Astrocyte of the cerebellum (primary cell): ENCODE measurements at regions not wholly inside any gene's neighbourhood (a gene's known extent, or its start where the extent isn't known, plus 50 kb on each side); places are given as distances from the start of the nearest gene placed in this dataset.

Experiments
- DNase-seq: peaks from one replicate; pipeline ENCODE4 v3.0.0-alpha.2; 2011; ENCODE audit warnings: low read depth
- H3K4me3 ChIP-seq: 2 replicates; pipeline ENCODE4 v1.5.1; 2011; ENCODE audit warnings: mild to moderate bottlenecking, low read depth, low read length, moderate library complexity
- in situ Hi-C: cut with HindIII; loops from 2 replicates; pipeline ENCODE4 v1.10.0; 2017; ENCODE audit warnings: low sequenced_read_pairs
- TF ChIP-seq, protein P1 (sequence below): IDR thresholded peaks from 2 replicates; pipeline ENCODE4 v1.5.1; 2012; ENCODE audit warnings: low read length, low read depth, moderate library complexity, mild to moderate bottlenecking; ENCODE audit errors: missing control alignments

DNA sequence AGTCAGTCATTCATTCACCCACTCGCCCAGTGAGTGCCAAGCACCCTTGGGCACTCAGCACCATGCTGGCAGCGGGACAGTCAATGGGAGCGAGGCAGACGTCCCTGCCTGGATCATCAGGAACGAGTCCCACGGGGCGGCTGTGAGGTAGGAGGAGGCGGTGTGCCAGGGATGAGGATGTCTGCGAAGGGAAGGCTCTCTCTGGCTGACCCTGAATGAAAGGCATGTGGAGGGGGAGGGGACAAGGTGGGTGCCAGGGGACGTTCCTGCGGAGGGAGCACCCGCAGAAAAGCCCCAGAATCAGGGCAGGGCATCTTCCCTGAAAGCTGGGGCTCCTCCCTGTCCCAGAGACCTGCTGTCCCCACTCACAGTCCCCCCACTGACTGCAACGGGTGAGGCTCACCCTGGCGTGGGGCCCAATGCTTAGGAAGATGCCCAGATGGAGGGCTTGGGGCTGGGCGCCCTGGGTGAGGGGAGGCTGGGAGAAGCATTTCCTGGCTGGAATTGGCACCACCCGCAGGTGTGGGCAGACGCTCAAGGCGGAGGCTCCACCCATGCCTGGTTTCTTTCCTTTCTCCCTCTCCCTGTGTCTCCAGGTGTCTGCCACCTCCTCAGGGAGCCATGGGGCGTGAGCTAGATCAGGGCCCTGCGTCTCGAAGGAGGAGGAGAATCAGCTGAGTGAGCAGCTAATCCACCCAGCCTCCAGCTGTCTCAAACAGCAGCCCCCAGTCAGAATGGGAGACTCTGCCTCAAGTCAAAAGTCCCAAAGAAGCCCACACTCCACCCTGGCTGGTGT is 179.0 kb upstream of the PPP1R26 start:
- in situ Hi-C loops = no loop called here
- TF ChIP-seq, protein P1, sequence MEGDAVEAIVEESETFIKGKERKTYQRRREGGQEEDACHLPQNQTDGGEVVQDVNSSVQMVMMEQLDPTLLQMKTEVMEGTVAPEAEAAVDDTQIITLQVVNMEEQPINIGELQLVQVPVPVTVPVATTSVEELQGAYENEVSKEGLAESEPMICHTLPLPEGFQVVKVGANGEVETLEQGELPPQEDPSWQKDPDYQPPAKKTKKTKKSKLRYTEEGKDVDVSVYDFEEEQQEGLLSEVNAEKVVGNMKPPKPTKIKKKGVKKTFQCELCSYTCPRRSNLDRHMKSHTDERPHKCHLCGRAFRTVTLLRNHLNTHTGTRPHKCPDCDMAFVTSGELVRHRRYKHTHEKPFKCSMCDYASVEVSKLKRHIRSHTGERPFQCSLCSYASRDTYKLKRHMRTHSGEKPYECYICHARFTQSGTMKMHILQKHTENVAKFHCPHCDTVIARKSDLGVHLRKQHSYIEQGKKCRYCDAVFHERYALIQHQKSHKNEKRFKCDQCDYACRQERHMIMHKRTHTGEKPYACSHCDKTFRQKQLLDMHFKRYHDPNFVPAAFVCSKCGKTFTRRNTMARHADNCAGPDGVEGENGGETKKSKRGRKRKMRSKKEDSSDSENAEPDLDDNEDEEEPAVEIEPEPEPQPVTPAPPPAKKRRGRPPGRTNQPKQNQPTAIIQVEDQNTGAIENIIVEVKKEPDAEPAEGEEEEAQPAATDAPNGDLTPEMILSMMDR = no peak
- no peak overlapping the region for H3K4me3 ChIP-seq

DNA sequence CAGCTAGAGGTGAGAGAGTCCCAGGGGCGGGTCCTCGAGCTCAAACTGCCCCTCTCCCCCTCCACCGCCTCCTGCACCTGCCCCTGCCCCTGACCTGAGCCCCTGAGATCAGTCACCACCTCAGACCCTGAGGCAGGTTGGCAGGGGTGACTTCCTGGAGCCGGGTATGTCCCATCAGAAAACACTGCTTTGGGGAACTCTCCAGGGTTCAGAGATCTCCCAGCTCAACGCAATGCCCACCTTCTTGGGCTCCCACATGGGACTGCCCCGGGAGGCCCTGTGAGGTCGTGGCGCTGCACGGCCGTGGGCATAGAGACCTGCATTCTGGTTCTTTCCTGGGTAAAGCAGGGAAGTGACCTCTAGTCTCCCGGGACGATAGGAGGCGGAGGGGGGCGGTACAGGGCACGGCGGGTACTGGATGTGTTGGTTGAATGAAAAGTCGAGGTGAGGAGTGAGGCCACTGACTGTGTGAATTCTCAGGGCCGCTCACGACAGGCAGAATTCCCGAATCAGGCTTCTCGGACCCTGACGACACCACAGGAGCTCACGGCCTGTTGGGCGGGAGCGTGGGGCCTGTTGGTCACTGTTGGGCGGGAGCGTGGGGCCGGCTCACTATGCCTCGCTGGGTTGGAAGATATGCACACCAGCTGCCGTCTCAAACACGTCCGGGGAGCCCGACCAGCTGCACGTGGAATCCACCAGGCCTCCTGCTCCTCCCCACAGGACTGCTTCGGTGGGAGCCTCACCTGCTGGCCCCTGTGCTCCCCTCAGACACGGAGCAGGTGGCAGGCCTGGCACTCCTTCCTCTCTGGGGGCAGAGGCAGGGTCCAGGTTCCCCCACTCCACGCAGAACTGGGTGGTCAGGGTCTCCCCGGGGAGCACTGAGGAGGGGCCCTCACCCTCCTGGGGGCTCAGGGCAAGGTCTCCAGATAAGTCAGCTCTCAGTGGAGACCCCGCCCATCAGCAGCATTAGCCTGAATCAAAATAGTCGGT is 178.0 kb upstream of the PPP1R26 start:
- TF ChIP-seq, protein P1 = no peak
- no peak for DNase-seq
- in situ Hi-C loops = no loop called here

More for the DNA sequence above, 179.0 kb upstream of the PPP1R26 start:
- DNase-seq = no peak

GRCh38 chr9:135302329-135303279 is 177.0 kb upstream of the PPP1R26 start:
- in situ Hi-C loops = no loop called here
- H3K4me3 ChIP-seq = no peak overlapping the region
- TF ChIP-seq, protein P1 = no peak
- no peak for DNase-seq

More for the DNA sequence above, 178.0 kb upstream of the PPP1R26 start:
- H3K4me3 ChIP-seq = no peak overlapping the region

- no peak overlapping the region for H3K4me3 ChIP-seq
- no peak for DNase-seq
- TF ChIP-seq, protein P1 = no peak
- in situ Hi-C loops = no loop called here
Observed at GRCh38 chr9:135303280-135303647, 176.3 kb upstream of the PPP1R26 start.

- TF ChIP-seq, protein P1 = no peak
- in situ Hi-C loops = no loop called here
- DNase-seq = no peak
- no peak overlapping the region for H3K4me3 ChIP-seq
Observed at GRCh38 chr9:135303865-135304499, 175.6 kb upstream of the PPP1R26 start.
